NCI-H2081 (cell line): ENCODE measurements at regions not wholly inside any gene's neighbourhood (a gene's known extent, or its start where the extent isn't known, plus 50 kb on each side); places are given as distances from the start of the nearest gene placed in this dataset.
"Not testable (repeated sequence)": the region's sequence is repeated elsewhere in the genome, so short reads cannot be mapped to it uniquely, and the experiment has no call there.

Source experiments
- DNase-seq, 2 experiments: peaks; one replicate each; lab custom pipeline; 2025; lab: John Stamatoyannopoulos, UW

DNA sequence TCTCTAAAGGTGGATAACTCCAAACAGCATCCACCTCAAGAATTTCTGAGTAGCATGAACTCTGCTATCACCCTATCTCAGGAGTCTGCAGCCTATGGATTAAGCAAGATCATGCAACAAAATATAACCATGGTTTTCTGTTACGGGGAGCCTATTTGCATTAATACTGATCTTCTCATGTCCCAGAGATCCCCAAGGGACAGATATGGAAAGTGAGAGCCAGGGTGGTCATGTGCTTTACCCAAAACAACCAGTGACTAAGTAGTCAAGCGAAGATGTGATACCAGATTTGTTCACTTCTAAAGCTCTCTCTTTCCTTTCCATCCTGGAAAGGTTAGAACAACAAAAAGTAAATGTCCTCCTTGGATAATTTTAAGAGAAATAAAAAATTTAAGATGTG is 125.1 kb downstream of the PRRX1 start:
- DNase-seq = no peak

DNA sequence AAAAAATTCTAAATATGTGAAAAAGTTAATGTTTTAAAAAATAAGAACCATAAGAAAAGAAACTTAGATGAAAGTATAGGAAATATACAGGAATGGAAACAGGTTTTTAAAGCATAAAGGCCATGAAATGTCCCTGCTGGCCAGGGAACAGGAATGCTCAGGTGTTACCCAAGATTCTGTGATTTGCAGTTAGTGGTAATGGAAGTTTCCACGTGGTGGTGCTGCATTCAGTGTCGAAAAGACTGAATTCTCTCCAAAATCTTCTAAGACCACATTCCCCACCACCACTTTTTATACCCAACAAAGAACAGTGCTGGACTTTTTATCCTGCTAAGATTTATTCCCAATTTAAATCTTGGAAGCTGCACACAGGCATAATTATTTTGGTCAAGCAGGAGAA is 126.2 kb downstream of the PRRX1 start:
- no peak for DNase-seq

DNA sequence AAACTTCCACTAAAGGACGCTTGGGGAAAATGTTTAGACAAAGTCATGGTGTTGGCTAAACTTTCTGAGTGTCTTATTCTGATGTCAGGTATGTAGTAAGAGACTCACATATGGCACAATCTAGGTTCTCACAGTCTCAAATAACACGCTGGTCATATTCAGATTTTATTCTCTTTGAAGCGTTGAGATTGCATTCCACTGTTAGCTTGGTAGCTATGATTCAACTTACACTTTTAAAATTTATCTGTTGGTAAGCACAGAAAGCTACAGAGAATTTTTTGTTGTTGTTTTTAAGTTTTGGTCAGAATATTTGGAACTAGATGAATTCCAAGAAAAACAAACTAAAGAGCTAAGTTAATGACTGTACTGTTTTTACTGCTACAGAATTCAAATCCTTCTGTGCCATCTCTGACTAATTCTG is 126.7 kb downstream of the PRRX1 start:
- DNase-seq = no peak

- DNase-seq = no peak
Observed at GRCh38 chr1:170791941-170792340, 128.0 kb downstream of the PRRX1 start.

- no peak for DNase-seq
Observed at GRCh38 chr1:170800265-170800664, 135.1 kb upstream of the MROH9 start.

DNA sequence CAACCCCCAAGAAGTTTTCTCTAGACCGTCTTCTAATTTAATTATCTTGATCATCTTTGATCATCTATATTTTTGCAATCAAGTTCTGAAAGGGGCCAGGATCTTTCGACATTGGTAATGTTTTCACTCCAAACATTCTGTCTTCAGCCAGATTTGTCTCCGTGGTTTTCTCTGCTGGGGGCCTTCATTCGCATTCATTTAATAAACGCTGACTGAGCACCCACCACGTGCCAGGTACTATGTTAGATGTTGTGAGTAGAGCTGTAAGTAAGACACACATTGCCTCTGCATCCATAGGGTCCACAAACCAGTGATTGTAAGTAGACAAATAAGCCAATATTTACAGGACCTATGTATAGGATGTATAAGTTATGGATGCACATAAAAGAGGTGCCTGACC is 134.5 kb upstream of the MROH9 start:
- no peak for DNase-seq

- DNase-seq = no peak
Observed at GRCh38 chr1:170803711-170804110, 131.6 kb upstream of the MROH9 start.

GRCh38 chr1:170804419-170804818 is 130.9 kb upstream of the MROH9 start:
- no peak for DNase-seq

DNA sequence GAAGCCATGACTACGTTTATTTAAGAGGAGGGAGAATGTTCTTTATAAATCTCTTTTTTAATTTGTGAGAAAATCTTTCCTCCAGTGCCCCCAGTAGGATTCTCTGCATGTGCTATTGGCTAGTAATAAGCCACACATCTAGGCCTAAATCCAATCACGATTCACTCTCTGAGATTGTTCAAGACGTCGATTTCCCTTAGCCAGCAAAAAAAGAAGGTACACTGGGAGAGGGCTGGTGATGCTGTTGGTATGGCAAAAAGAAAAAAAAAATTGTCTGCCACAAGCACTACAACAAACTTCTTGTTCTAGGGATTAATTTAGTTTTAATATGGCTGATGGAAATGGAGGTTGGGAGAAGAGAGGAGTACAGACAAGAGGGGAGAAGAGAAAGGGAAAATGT is 130.5 kb upstream of the MROH9 start:
- no peak for DNase-seq

- DNase-seq = no peak
Observed at GRCh38 chr1:170806961-170807360, 128.4 kb upstream of the MROH9 start.

- no peak for DNase-seq
Observed at GRCh38 chr1:170807432-170807831, 127.9 kb upstream of the MROH9 start.

- no peak for DNase-seq
Observed at GRCh38 chr1:170808216-170808885, 127.0 kb upstream of the MROH9 start.

GRCh38 chr1:170811013-170811412 is 124.3 kb upstream of the MROH9 start:
- not testable (repeated sequence) for DNase-seq

DNA sequence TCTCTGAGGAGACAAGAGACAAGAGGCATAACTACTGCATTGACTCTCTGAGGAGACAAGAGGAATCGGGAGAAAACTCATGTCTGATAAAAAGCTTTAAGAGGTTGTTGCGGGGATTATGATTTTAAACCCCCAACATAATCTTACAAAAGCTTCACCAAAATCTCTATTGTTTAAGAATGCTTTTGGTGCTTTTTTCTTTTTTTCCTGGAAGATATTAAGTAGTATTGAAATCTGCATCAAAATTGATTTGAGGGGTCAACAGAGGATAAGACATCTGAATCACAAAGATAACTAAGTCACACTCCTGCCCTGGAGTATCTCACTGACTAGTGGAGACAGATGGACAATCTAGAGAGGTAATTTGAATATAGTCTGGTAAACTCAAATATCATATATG is 115.6 kb upstream of the MROH9 start:
- DNase-seq = no peak

DNA sequence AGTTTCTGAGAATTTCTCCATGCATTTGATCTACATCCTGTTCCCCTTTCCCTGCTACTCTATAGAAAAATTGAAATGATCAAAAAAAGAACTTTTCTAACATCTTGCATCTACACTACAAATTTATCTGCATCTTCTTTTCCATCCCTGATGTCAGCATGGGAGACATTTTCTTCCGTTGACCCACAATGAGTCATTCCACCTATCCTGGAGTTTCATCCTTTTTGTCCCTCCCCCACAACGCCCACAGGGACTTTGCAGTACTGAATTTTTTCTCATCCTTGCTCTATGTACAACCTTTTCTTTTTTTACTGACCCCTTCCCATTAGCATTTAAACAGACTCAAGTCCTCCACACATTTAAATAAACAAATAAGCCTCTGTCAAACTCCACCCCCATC is 112.2 kb upstream of the MROH9 start:
- no peak for DNase-seq

DNA sequence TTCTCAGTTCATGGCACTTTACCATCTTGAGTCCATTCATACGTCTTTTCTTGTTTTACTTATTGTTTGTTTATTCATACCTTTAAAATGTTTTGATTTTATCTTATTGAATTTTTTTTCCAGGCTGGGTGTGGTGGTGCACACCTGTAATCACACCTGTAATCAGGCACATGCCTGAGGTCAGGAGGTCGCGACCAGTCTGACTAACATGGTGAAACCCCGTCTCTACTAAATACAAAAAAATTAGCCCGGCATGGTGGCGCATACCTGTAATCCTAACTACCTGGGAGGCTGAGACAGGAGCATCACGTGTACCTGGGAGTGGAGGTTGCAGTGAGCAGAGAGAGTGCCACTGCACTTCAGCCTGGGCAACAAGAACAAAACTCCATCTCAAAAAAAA is 104.1 kb upstream of the MROH9 start:
- DNase-seq = no peak

DNA sequence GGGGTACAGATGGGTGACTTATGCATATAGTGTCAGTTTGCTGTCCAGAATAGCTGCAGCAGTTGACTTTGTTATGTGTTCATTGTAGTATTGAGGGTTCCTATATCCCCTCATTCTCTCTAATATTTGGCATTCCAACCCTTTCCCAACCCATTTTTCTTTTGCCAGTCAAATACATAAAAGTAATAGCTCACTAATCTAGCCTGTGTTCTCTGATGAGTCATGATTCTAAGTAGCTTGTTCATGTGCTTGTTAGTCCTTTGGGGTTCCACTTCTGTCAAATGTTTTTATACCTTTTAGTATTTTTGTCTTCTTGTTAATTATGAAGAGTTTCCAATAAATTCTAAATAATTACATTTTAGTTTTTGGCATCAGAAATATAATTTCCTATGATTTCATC is 99.2 kb upstream of the MROH9 start:
- DNase-seq = no peak

GRCh38 chr1:170840371-170840770 is 95.0 kb upstream of the MROH9 start:
- DNase-seq = no peak

- no peak for DNase-seq
Observed at GRCh38 chr1:170853302-170853701, 82.0 kb upstream of the MROH9 start.

DNA sequence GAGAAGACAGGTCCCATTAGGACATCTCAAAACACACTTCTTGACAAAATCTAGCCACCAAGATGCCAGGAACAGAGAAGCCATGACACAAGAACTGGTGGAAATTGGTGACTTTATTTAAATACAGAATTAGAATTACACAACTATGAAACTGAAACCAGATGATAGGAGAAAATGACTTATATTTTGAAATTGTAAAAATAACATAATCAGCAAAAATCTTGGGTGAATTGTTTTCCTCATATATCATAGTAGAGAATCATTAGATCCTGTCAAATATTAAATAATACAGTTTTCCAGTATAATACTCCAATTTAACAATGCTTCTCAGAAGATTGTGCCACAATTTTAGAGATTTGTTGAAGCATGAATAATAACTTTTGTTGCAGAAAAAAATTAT is 81.5 kb upstream of the MROH9 start:
- no peak for DNase-seq

DNA sequence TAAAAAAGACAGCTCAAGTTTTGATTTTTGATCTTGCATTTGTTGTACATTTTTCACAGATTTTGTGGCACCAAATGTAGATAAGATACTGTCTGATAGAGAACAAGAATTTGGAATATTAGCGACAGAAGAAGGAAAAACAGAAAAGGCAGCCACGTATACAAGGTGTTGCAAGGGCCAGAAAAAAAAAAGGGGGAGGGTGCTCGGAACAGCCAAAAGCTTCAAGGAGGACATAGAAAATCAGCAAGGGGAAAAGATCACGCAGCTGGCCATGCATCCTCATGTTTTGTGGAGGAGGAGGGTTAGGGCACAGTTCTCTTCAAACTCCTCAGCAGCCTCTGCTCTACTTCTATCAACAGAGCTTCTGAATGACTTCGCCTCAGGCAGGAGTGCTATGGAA is 80.7 kb upstream of the MROH9 start:
- no peak for DNase-seq

DNA sequence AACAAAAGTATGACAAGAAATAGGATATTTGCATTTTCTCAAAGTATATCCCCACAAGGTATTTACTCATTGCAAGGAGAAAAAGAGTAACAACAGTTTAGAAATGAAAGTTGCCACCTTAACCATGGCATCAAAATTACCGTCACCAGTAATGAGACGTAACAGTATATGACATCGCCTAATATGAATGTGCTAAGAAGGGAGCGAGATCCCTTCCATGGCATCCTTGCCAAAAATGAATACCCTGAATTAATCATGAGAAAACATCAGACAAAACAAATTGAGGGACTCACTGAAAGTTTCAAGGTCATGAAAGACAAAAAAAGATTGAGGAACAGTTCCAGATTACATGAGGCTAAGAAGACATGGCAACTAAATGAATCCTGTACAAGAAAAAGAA is 78.9 kb upstream of the MROH9 start:
- DNase-seq = no peak

GRCh38 chr1:170857955-170858354 is 77.4 kb upstream of the MROH9 start:
- peak; percentile 52 to 81 for DNase-seq

DNA sequence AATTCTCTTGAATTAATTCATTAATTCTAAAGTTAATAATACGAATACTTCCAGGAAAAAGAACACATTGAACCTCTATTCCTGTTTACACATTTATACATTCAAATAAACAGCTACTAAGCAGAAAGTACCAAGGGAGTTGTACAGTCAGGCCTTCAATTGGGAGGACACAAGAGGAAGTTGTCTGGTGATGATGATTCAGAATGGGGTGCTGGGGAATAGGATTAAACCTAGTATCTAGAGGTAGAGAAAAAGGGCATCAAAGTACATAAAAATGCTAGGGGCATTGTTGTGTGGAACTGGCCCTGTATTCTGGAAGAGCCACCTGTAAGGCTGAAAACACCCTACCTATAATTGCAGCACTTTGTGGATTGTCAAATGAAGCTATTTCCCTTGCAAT is 71.7 kb upstream of the MROH9 start:
- no peak for DNase-seq

DNA sequence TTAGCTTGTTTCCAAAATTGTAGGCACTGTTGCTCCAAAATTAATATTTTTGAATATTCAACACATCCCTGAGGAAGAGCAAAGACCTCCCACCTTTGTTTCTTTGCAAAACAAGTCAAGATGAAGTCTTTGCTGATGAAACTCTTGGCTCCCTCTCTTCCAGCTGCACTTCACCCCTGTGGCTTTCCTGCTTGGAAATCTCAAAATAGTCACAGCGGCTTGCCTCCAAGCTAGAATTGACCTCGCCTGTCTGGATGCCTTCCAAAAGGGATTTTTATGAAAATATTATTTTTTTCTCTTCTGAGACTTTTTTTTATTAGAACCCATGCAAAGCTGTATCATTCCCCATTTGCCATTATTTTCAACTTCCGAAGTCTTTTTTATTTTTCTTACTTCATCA is 71.1 kb upstream of the MROH9 start:
- no peak for DNase-seq
